WTC11 (cell line): ENCODE measurements at regions not wholly inside any gene's neighbourhood (a gene's known extent, or its start where the extent isn't known, plus 50 kb on each side); places are given as distances from the start of the nearest gene placed in this dataset.

Source experiments
- ATAC-seq: fragments of 200-7000 bp; cut with Tn5 transposase; 2 replicates; pipeline ENCODE4 v1.10.0; 2021; ENCODE audit warnings: mild to moderate bottlenecking, moderate library complexity
- CTCF ChIA-PET: fragments of 300-600 bp; sonication (Branson Sonifier 250); formaldehyde crosslinking; loops from one replicate; lab custom pipeline; 2021; ENCODE audit warnings: antibody characterized with exemption; lab: Charles Lee
- POLR2A ChIA-PET: fragments of 350-600 bp; sonication (Branson Sonifier 250); formaldehyde crosslinking; loops from one replicate; lab custom pipeline; 2021; ENCODE audit warnings: antibody characterized with exemption; lab: Charles Lee
- DNase-seq: peaks from one replicate; pipeline ENCODE4 v3.0.0; 2021; ENCODE audit warnings: low spot score
- H3K27ac Mint-ChIP-seq: 2 replicates; pipeline ENCODE4 v1.8.0; 2021; ENCODE audit warnings: mixed read lengths
- H3K27me3 Mint-ChIP-seq: 2 replicates; pipeline ENCODE4 v1.8.0; 2021; ENCODE audit warnings: low read depth, mild to moderate bottlenecking, moderate library complexity, mixed read lengths
- H3K36me3 Mint-ChIP-seq: 2 replicates; pipeline ENCODE4 v1.8.0; 2021; ENCODE audit warnings: mixed read lengths
- H3K4me1 Mint-ChIP-seq: 2 replicates; pipeline ENCODE4 v1.8.0; 2022; ENCODE audit warnings: mixed read lengths
- H3K4me3 Mint-ChIP-seq: 2 replicates; pipeline ENCODE4 v1.8.0; 2021; ENCODE audit warnings: mild to moderate bottlenecking, moderate library complexity, mixed read lengths
- H3K9me3 Mint-ChIP-seq: 2 replicates; pipeline ENCODE4 v1.8.0; 2021; ENCODE audit warnings: mixed read lengths
- ATF3 ChIP-seq: sonication (generic); formaldehyde crosslinking; conservative IDR thresholded peaks from 2 replicates; pipeline ENCODE4 v1.8.1; 2022; ENCODE audit warnings: mild to moderate bottlenecking, missing genetic modification reagents
- CREM ChIP-seq: sonication (generic); formaldehyde crosslinking; IDR thresholded peaks from 2 replicates; pipeline ENCODE4 v1.8.1; 2022; ENCODE audit warnings: mild to moderate bottlenecking, missing genetic modification reagents, moderate library complexity
- E2F1 ChIP-seq: sonication (generic); formaldehyde crosslinking; IDR thresholded peaks from 2 replicates; pipeline ENCODE4 v1.8.0; 2022; ENCODE audit warnings: mild to moderate bottlenecking, missing genetic modification reagents
- EMX1 ChIP-seq: fragments of 250-450 bp; sonication (Bioruptor Pico); IDR thresholded peaks from 2 replicates; pipeline ENCODE4 v1.8.0; 2021; ENCODE audit warnings: mild to moderate bottlenecking
- FOXK1 ChIP-seq: sonication (generic); formaldehyde crosslinking; IDR thresholded peaks from 2 replicates; pipeline ENCODE4 v1.8.0; 2022; ENCODE audit warnings: mild to moderate bottlenecking, moderate library complexity, missing genetic modification reagents
- GRHL2 ChIP-seq: fragments of 250-450 bp; sonication (Bioruptor Pico); IDR thresholded peaks from 2 replicates; pipeline ENCODE4 v1.8.0; 2022; ENCODE audit warnings: mild to moderate bottlenecking, moderate library complexity; ENCODE audit not compliant: insufficient replicate concordance, severe bottlenecking
- GTF2I ChIP-seq: fragments of 250-450 bp; sonication (Bioruptor Pico); conservative IDR thresholded peaks from 2 replicates; pipeline ENCODE4 v1.4.0; 2021; ENCODE audit warnings: mild to moderate bottlenecking
- HMGA2 ChIP-seq: fragments of 250-450 bp; sonication (Bioruptor Pico); IDR thresholded peaks from 2 replicates; pipeline ENCODE4 v1.4.0; 2021; ENCODE audit warnings: mild to moderate bottlenecking, moderate library complexity
- JUN ChIP-seq: sonication (generic); formaldehyde crosslinking; IDR thresholded peaks from 2 replicates; pipeline ENCODE4 v1.8.0; 2023; ENCODE audit warnings: mild to moderate bottlenecking, missing genetic modification reagents
- KAT7 ChIP-seq: sonication (generic); formaldehyde crosslinking; IDR thresholded peaks from 2 replicates; pipeline ENCODE4 v1.8.1; 2023; ENCODE audit warnings: missing genetic modification reagents, mild to moderate bottlenecking, borderline replicate concordance
- NFYB ChIP-seq: sonication (generic); formaldehyde crosslinking; conservative IDR thresholded peaks from 2 replicates; pipeline ENCODE4 v1.8.0; 2022; ENCODE audit warnings: low read depth, missing genetic modification reagents
- PRRX2 ChIP-seq: fragments of 250-450 bp; sonication (Bioruptor Pico); IDR thresholded peaks from 2 replicates; pipeline ENCODE4 v1.8.0; 2021; ENCODE audit warnings: mild to moderate bottlenecking
- RELA ChIP-seq: sonication (generic); formaldehyde crosslinking; IDR thresholded peaks from 2 replicates; pipeline ENCODE4 v1.8.1; 2022; ENCODE audit warnings: missing genetic modification reagents, mild to moderate bottlenecking, borderline replicate concordance
- SMAD4 ChIP-seq: sonication (generic); formaldehyde crosslinking; IDR thresholded peaks from 2 replicates; pipeline ENCODE4 v1.8.0; 2022; ENCODE audit warnings: mild to moderate bottlenecking, missing genetic modification reagents
- SOX15 ChIP-seq: fragments of 250-450 bp; sonication (Bioruptor Pico); IDR thresholded peaks from 2 replicates; pipeline ENCODE4 v1.9.0; 2021; ENCODE audit warnings: mild to moderate bottlenecking
- TCF7 ChIP-seq: sonication (generic); formaldehyde crosslinking; IDR thresholded peaks from 2 replicates; pipeline ENCODE4 v1.8.0; 2022; ENCODE audit warnings: mild to moderate bottlenecking, low read depth, missing genetic modification reagents, moderate library complexity
- ZBTB21 ChIP-seq: sonication (generic); formaldehyde crosslinking; IDR thresholded peaks from 2 replicates; pipeline ENCODE4 v1.8.1; 2023; ENCODE audit warnings: mild to moderate bottlenecking, missing genetic modification reagents, borderline replicate concordance
- ZNF219 ChIP-seq: sonication (generic); formaldehyde crosslinking; IDR thresholded peaks from 2 replicates; pipeline ENCODE4 v1.8.0; 2023; ENCODE audit warnings: missing genetic modification reagents, mild to moderate bottlenecking, borderline replicate concordance
- ZNF532 ChIP-seq: fragments of 250-450 bp; sonication (Bioruptor Pico); IDR thresholded peaks from 2 replicates; pipeline ENCODE4 v1.9.0; 2021; ENCODE audit warnings: mild to moderate bottlenecking, borderline replicate concordance
- TF ChIP-seq, protein P1 (sequence below): sonication (generic); formaldehyde crosslinking; IDR thresholded peaks from 2 replicates; pipeline ENCODE4 v1.8.0; 2023; ENCODE audit warnings: missing genetic modification reagents, mild to moderate bottlenecking, borderline replicate concordance
- TF ChIP-seq, protein P2 (sequence below): sonication (generic); formaldehyde crosslinking; conservative IDR thresholded peaks from 2 replicates; pipeline ENCODE4 v1.8.1; 2023; ENCODE audit warnings: mild to moderate bottlenecking, low read depth, missing genetic modification reagents, moderate library complexity

DNA sequence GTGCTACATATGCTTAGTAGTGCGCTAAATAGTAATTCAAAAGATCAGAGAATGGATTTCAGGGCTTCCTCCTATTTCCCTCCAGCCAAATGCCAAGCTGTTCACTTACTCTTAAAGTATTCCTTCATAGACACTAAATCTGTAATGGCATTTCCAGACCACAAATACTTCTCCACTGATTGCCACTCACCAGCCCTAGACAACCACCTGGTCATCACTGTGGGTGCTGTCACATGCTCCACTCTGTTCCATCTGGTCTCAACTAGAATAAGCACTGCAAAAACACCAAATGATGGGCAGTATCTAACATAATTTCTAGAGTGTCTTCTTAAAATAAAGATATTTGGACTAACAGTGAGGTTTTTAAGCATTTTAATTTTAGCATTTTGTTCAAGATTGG, 341.3 kb downstream of the AASDHPPT start:
- Mint-ChIP-seq H3K4me1 (peaks cover 26% of the 10 kb centered on the region), H3K36me3 (no peaks in the 10 kb centered on the region), H3K27ac (no peak overlapping the region), H3K4me3 (no peak overlapping the region), H3K27me3 (no peaks in the 10 kb centered on the region; the same call in 1 of the 2 replicates), H3K9me3 (no peaks in the 10 kb centered on the region)
- ChIA-PET POLR2A (no interaction called here), CTCF (no interaction called here)
- DNase-seq (no peak), ATAC-seq (no peak)
- TF ChIP-seq ZBTB21 (CRISPR knock-in tag) (no peak), ZNF532 (CRISPR knock-in tag) (no peak), NFYB (CRISPR knock-in tag) (no peak), JUN (no peak), PRRX2 (no peak)

DNA sequence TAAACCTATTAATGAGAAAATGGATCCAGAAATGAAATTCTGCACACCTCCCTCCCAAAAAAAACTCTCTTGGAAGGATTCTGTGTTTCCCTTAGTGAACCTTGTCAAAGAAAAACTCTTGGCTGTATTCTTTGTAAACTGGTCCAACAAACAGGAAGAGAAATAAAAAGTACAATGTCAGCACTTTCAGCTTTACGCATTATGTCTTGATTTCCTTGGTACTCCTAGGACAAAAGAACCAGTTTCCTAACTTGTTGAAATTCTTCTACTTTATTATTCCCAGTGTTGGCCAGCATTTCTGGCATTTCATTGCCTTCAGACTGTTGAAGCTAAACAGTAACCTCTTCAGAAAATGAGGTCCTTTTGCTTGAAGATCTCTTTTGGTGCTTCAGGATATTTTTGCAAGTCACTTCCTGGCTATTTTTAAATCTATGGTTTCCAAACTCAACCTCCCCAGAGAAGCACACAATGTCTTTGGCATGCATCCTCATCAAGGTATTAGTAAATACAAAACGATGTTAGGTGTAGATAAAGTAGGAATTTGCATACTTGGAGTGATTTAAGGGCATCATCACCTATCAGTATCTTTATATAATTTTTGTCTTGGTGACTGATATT, 342.7 kb downstream of the AASDHPPT start:
- DNase-seq, result no peak
- Mint-ChIP-seq H3K4me3 (no peak overlapping the region), H3K4me1 (peaks cover 36% of the 10 kb centered on the region), H3K27me3 (no peaks in the 10 kb centered on the region; the same call in 1 of the 2 replicates), H3K36me3 (no peaks in the 10 kb centered on the region), H3K27ac (no peak overlapping the region), H3K9me3 (no peaks in the 10 kb centered on the region)
- ATAC-seq, result no peak
- CTCF ChIA-PET, result no interaction called here
- no peak for TF ChIP-seq EMX1 (CRISPR knock-in tag)
- POLR2A ChIA-PET, result no interaction called here

DNA sequence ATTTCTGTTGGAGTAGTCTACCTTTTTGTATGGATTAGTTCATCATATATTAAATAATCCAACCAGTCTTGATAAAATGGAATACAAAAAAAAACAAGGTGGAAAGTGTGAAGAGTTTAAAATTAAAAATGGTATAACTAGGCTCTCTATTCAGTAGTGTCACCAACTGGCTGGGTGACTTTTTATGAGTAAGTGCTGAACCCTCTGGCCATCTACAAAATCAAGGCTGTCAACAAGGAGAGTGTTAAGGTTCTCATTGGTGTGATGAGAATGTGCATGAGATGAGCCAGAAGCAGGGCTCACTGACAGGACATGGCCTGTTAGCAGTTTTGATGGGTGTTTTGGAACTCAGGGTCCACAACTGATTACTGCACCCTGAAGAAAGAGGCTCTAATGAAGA, 343.2 kb downstream of the AASDHPPT start:
- H3K4me3 Mint-ChIP-seq, result no peak overlapping the region
- no peaks in the 10 kb centered on the region for H3K36me3 Mint-ChIP-seq
- no peaks in the 10 kb centered on the region; the same call in 1 of the 2 replicates for H3K27me3 Mint-ChIP-seq
- no peak for DNase-seq
- ATAC-seq, result no peak
- CTCF ChIA-PET, result no interaction called here
- H3K4me1 Mint-ChIP-seq, result peaks cover 31% of the 10 kb centered on the region
- no peak overlapping the region for H3K27ac Mint-ChIP-seq
- POLR2A ChIA-PET, result no interaction called here
- H3K9me3 Mint-ChIP-seq, result no peaks in the 10 kb centered on the region
- no peak for TF ChIP-seq SMAD4 (CRISPR knock-in tag)
- no peak for TF ChIP-seq FOXK1 (CRISPR knock-in tag)
- no peak for TF ChIP-seq KAT7 (CRISPR knock-in tag)
- no peak for TF ChIP-seq SOX15 (CRISPR knock-in tag)
- no peak for TF ChIP-seq RELA (CRISPR knock-in tag)
- TF ChIP-seq ATF3 (CRISPR knock-in tag), result no peak
- TF ChIP-seq, protein P1, sequence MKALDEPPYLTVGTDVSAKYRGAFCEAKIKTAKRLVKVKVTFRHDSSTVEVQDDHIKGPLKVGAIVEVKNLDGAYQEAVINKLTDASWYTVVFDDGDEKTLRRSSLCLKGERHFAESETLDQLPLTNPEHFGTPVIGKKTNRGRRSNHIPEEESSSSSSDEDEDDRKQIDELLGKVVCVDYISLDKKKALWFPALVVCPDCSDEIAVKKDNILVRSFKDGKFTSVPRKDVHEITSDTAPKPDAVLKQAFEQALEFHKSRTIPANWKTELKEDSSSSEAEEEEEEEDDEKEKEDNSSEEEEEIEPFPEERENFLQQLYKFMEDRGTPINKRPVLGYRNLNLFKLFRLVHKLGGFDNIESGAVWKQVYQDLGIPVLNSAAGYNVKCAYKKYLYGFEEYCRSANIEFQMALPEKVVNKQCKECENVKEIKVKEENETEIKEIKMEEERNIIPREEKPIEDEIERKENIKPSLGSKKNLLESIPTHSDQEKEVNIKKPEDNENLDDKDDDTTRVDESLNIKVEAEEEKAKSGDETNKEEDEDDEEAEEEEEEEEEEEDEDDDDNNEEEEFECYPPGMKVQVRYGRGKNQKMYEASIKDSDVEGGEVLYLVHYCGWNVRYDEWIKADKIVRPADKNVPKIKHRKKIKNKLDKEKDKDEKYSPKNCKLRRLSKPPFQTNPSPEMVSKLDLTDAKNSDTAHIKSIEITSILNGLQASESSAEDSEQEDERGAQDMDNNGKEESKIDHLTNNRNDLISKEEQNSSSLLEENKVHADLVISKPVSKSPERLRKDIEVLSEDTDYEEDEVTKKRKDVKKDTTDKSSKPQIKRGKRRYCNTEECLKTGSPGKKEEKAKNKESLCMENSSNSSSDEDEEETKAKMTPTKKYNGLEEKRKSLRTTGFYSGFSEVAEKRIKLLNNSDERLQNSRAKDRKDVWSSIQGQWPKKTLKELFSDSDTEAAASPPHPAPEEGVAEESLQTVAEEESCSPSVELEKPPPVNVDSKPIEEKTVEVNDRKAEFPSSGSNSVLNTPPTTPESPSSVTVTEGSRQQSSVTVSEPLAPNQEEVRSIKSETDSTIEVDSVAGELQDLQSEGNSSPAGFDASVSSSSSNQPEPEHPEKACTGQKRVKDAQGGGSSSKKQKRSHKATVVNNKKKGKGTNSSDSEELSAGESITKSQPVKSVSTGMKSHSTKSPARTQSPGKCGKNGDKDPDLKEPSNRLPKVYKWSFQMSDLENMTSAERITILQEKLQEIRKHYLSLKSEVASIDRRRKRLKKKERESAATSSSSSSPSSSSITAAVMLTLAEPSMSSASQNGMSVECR (CRISPR knock-in tag), result no peak
- TF ChIP-seq CREM (CRISPR knock-in tag), result no peak
- no peak for TF ChIP-seq GTF2I (CRISPR knock-in tag)
- TF ChIP-seq, protein P2, sequence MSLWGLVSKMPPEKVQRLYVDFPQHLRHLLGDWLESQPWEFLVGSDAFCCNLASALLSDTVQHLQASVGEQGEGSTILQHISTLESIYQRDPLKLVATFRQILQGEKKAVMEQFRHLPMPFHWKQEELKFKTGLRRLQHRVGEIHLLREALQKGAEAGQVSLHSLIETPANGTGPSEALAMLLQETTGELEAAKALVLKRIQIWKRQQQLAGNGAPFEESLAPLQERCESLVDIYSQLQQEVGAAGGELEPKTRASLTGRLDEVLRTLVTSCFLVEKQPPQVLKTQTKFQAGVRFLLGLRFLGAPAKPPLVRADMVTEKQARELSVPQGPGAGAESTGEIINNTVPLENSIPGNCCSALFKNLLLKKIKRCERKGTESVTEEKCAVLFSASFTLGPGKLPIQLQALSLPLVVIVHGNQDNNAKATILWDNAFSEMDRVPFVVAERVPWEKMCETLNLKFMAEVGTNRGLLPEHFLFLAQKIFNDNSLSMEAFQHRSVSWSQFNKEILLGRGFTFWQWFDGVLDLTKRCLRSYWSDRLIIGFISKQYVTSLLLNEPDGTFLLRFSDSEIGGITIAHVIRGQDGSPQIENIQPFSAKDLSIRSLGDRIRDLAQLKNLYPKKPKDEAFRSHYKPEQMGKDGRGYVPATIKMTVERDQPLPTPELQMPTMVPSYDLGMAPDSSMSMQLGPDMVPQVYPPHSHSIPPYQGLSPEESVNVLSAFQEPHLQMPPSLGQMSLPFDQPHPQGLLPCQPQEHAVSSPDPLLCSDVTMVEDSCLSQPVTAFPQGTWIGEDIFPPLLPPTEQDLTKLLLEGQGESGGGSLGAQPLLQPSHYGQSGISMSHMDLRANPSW, result no peak
- TF ChIP-seq GRHL2 (CRISPR knock-in tag), result no peak
- TF ChIP-seq E2F1 (CRISPR knock-in tag), result no peak
- TF ChIP-seq HMGA2 (CRISPR knock-in tag), result no peak
- TF ChIP-seq TCF7 (CRISPR knock-in tag), result no peak
- no peak for TF ChIP-seq ZNF219 (CRISPR knock-in tag)
